Activated naive CD4-positive, alpha-beta T cell treated with anti-CD3 and anti-CD28 coated beads for 36 hours (primary cell): ENCODE measurements at regions not wholly inside any gene's neighbourhood (a gene's known extent, or its start where the extent isn't known, plus 50 kb on each side); places are given as distances from the start of the nearest gene placed in this dataset.

Experiments used
- CTCF ChIA-PET: fragments of 350-600 bp; sonication (Branson Sonifier 250); formaldehyde crosslinking; loops from one replicate; lab custom pipeline; 2021; ENCODE audit warnings: antibody characterized with exemption; lab: Charles Lee
- DNase-seq: peaks from one replicate; pipeline ENCODE4 v3.0.0-alpha.2; 2020
- H3K27ac Mint-ChIP-seq: one replicate; pipeline ENCODE4 v1.8.0; 2021; ENCODE audit warnings: mild to moderate bottlenecking, mixed read lengths
- H3K27me3 Mint-ChIP-seq: one replicate; pipeline ENCODE4 v1.8.0; 2021; ENCODE audit warnings: low read depth, mixed read lengths
- H3K36me3 Mint-ChIP-seq: one replicate; pipeline ENCODE4 v1.8.0; 2021; ENCODE audit warnings: low read depth, mixed read lengths
- H3K4me1 Mint-ChIP-seq: one replicate; pipeline ENCODE4 v1.8.0; 2021; ENCODE audit warnings: low read depth, mixed read lengths
- H3K4me3 Mint-ChIP-seq: one replicate; pipeline ENCODE4 v1.8.0; 2021; ENCODE audit warnings: mild to moderate bottlenecking, moderate library complexity, mixed read lengths
- H3K9me3 Mint-ChIP-seq: one replicate; pipeline ENCODE4 v1.8.0; 2021; ENCODE audit warnings: mixed read lengths
- intact Hi-C: fragments of 100-400 bp; cut with micrococcal nuclease; formaldehyde crosslinking; loops from one replicate; pipeline ENCODE4 v1.15.1; 2023

GRCh38 chr2:222799262-222799918 is 61.4 kb upstream of the ACSL3 start:
- Mint-ChIP-seq H3K27ac (no peak overlapping the region), H3K36me3 (no peaks in the 10 kb centered on the region), H3K4me1 (no peaks in the 10 kb centered on the region), H3K4me3 (no peak overlapping the region), H3K27me3 (no peaks in the 10 kb centered on the region), H3K9me3 (no peaks in the 10 kb centered on the region)
- no peak for DNase-seq
- CTCF ChIA-PET = interaction anchor here (0.6 to 1.0 kb wide), 2 partner anchors 11 to 107 kb away, joined by 3 to 4 read pairs; no protein-coding TSS in a partner anchor
- intact Hi-C loops = loop anchor here (1.0 kb wide), 1 partner anchor 14 kb away; no protein-coding TSS in a partner anchor

GRCh38 chr2:222802514-222803196 is 58.2 kb upstream of the ACSL3 start:
- Mint-ChIP-seq H3K36me3 (no peaks in the 10 kb centered on the region), H3K4me3 (no peak overlapping the region), H3K4me1 (no peaks in the 10 kb centered on the region), H3K27ac (no peak overlapping the region), H3K27me3 (no peaks in the 10 kb centered on the region), H3K9me3 (no peaks in the 10 kb centered on the region)
- CTCF ChIA-PET = no interaction called here
- intact Hi-C loops = no loop called here
- DNase-seq = no peak

- Mint-ChIP-seq H3K36me3 (no peaks in the 10 kb centered on the region), H3K9me3 (no peaks in the 10 kb centered on the region), H3K27ac (no peak overlapping the region), H3K4me1 (no peaks in the 10 kb centered on the region), H3K27me3 (peaks cover 3% of the 10 kb centered on the region), H3K4me3 (no peak overlapping the region)
- no peak for DNase-seq
- CTCF ChIA-PET = interaction anchor here (0.7 kb wide), 1 partner anchor 97 kb away, joined by 3 read pairs; no protein-coding TSS in a partner anchor
- intact Hi-C loops = no loop called here
These were observed 56.5 kb upstream of the ACSL3 start for GRCh38 chr2:222804351-222804750.

GRCh38 chr2:222805591-222806304 is 55.1 kb upstream of the ACSL3 start:
- no peak for DNase-seq
- H3K4me1 Mint-ChIP-seq = no peaks in the 10 kb centered on the region
- intact Hi-C loops = no loop called here
- peaks cover 10% of the 10 kb centered on the region for H3K27me3 Mint-ChIP-seq
- no peak overlapping the region for H3K27ac Mint-ChIP-seq
- no peak overlapping the region for H3K4me3 Mint-ChIP-seq
- H3K36me3 Mint-ChIP-seq = no peaks in the 10 kb centered on the region
- CTCF ChIA-PET = no interaction called here
- no peaks in the 10 kb centered on the region for H3K9me3 Mint-ChIP-seq

- CTCF ChIA-PET = no interaction called here
These were observed 54.2 kb upstream of the ACSL3 start for GRCh38 chr2:222806526-222807137.

GRCh38 chr2:222807431-222807830 is 53.4 kb upstream of the ACSL3 start:
- CTCF ChIA-PET = no interaction called here
- Mint-ChIP-seq H3K4me3 (no peak overlapping the region), H3K4me1 (peaks cover under 1% of the 10 kb centered on the region), H3K36me3 (no peaks in the 10 kb centered on the region), H3K27me3 (peaks cover 10% of the 10 kb centered on the region), H3K27ac (no peak overlapping the region), H3K9me3 (no peaks in the 10 kb centered on the region)
- DNase-seq = no peak
- intact Hi-C loops = no loop called here

More at GRCh38 chr2:222806526-222807137, 54.2 kb upstream of the ACSL3 start:
- H3K36me3 Mint-ChIP-seq = no peaks in the 10 kb centered on the region
- no peak for DNase-seq
- no peaks in the 10 kb centered on the region for H3K9me3 Mint-ChIP-seq
- intact Hi-C loops = no loop called here
- no peaks in the 10 kb centered on the region for H3K4me1 Mint-ChIP-seq
- no peak overlapping the region for H3K27ac Mint-ChIP-seq
- H3K27me3 Mint-ChIP-seq = peaks cover 10% of the 10 kb centered on the region
- no peak overlapping the region for H3K4me3 Mint-ChIP-seq

- CTCF ChIA-PET = interaction anchor here (0.7 to 1.0 kb wide), 2 partner anchors 130 to 1115 kb away, joined by 3 read pairs; no protein-coding TSS in a partner anchor
- H3K36me3 Mint-ChIP-seq = no peaks in the 10 kb centered on the region
- no peaks in the 10 kb centered on the region for H3K9me3 Mint-ChIP-seq
- peaks cover 17% of the 10 kb centered on the region for H3K4me1 Mint-ChIP-seq
- intact Hi-C loops = no loop called here
- peaks cover 10% of the 10 kb centered on the region for H3K27me3 Mint-ChIP-seq
- no peak overlapping the region for H3K27ac Mint-ChIP-seq
- no peak overlapping the region for H3K4me3 Mint-ChIP-seq
- DNase-seq = no peak
These were observed 51.3 kb upstream of the ACSL3 start for GRCh38 chr2:222809582-222809981.

- H3K9me3 Mint-ChIP-seq = no peaks in the 10 kb centered on the region
- H3K4me3 Mint-ChIP-seq = no peak overlapping the region
- no peaks in the 10 kb centered on the region for H3K36me3 Mint-ChIP-seq
- no peak for DNase-seq
- H3K27ac Mint-ChIP-seq = no peak overlapping the region
- intact Hi-C loops = no loop called here
- CTCF ChIA-PET = interaction anchor here (0.7 to 1.0 kb wide), 2 partner anchors 129 to 1114 kb away, joined by 3 read pairs; no protein-coding TSS in a partner anchor
- peaks cover 17% of the 10 kb centered on the region for H3K4me1 Mint-ChIP-seq
- peaks cover 10% of the 10 kb centered on the region for H3K27me3 Mint-ChIP-seq
These were observed 50.8 kb upstream of the ACSL3 start for GRCh38 chr2:222810044-222810443.
